Activated T-cell treated with anti-CD3 and anti-CD28 coated beads for 48 hours (primary cell): ENCODE measurements at regions not wholly inside any gene's neighbourhood (a gene's known extent, or its start where the extent isn't known, plus 50 kb on each side); places are given as distances from the start of the nearest gene placed in this dataset.
A peak's percentile ranks its signal among the peaks of the same experiment; 100 is the strongest.

Source experiments
- DNase-seq: peaks from one replicate; pipeline ENCODE4 v3.0.0-alpha.2; 2020; ENCODE audit warnings: low read depth

GRCh38 chr11:32316858-32317642 lies 118.3 kb downstream of the WT1 start:
- DNase-seq, result no peak

- DNase-seq, result no peak
Measured at GRCh38 chr11:32317643-32318042, 117.7 kb downstream of the WT1 start.

- DNase-seq, result no peak
Measured at GRCh38 chr11:32318071-32319055, 117.0 kb downstream of the WT1 start.

GRCh38 chr11:32323814-32324130 lies 111.6 kb downstream of the WT1 start:
- no peak for DNase-seq

- no peak for DNase-seq
Measured at GRCh38 chr11:32325187-32325586, 110.2 kb downstream of the WT1 start.

DNA sequence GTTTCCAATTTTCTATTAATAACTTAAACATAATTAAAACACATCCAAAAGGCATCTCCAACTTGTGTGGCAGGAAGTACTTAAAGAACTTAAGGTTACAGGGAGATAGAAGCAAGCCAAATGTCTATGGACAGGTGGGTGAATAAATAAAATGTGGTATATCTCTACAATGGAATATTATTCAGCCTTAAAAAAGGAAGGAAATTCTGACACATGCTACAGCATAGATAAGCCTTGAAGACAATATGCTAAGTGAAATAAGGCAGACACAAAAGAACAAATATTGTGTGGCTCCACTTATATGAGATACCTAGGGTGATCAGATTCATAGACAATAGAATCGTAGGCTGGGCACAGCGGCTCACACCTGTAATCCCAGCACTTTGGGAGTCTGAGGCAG lies 109.6 kb downstream of the WT1 start:
- no peak for DNase-seq

DNA sequence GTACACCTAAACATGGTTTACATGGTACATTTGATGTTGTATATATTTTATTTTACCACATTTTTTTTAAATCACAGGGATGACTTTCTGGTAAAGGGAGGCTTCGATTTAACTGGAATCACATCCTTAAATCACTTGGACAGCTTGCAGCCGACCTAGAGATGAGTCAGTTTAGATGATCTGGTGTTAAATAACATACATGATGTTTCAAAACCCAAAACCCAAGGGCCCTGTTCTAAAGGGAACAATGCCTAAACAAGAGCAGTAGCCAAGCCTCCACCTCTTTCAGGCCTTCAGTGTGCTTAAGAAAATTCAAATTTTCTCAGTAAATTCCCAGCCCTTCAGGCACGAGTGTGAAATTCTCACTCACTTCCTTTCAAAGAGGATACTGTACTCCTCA lies 108.8 kb downstream of the WT1 start:
- no peak for DNase-seq

- DNase-seq, result no peak
Measured at GRCh38 chr11:32328392-32328791, 106.9 kb downstream of the WT1 start.

DNA sequence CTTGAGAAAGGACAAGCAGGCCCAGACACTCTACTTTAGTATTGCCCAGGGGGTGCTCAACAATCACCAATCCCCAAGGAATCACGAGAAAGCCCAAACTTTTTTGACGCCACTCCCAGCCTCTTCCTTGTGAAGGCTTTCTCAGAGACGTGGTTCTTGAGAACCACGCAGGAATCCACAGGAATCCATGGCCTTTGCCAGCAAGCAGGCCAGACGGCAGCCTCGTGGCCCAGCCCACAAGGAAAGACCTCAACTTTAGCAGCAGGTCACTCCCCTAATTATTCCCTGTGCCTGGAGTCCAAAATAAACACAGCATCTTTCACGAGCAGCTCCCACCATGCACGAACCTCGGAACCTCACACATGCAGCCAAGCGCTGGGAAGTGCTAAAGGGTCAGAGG lies 104.2 kb downstream of the WT1 start:
- no peak for DNase-seq

- no peak for DNase-seq
Measured at GRCh38 chr11:32331792-32332191, 103.5 kb downstream of the WT1 start.

DNA sequence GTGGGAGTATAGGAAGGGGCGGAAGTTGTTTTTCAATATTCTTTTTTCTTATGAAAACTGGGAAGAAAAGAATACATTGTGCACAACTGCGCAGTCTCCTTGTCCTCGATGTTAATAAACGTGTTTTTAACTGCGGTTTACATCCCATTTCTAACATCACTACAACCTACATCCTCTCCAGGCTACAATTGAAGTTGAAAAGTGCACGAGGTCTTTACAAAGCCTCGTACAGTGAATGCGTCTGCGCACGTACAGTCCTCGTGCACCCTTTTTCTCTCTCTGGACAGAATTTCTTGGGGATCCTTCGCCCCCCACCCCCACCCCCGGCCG lies 102.4 kb downstream of the WT1 start:
- DNase-seq, result no peak

DNA sequence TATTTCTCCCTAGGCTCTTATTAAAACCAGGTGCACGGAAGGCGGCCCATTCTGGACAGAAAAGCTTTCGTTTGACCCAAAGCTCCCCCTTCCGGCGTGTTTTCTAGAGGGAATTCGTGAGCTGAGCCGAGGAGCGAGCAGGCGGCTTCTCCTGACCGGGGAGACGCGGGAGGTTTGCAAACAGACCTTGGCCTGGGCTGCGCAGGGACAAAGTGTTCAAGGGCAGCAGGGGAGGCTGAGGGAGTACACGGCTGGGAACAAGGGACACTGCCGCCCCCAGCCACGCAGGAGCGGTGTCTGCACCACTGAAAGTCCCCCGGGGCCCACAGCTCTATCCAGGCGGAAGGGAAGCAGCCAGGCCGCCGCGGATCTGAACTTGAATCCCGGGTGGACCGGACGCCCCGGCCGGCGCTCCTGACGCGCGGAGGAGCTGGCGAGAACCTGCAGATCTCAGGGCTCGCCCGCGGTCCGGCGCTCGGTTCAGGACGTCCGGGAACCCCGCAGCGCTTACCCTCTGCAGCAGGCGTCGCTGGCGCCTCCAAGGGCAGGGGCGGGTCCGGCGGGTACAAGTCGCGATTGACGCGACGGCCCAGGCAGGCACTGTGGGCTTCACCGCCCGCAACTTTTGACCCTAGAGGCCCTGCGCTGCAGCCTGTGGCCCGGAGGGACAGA lies 101.9 kb downstream of the WT1 start:
- DNase-seq, result peak; percentile 15

- DNase-seq, result peak; percentile 26
Measured at GRCh38 chr11:32334822-32335221, 100.5 kb downstream of the WT1 start.
